NB4 (cell line): ENCODE measurements at regions not wholly inside any gene's neighbourhood (a gene's known extent, or its start where the extent isn't known, plus 50 kb on each side); places are given as distances from the start of the nearest gene placed in this dataset.

ENCODE experiments used
- DNase-seq: peaks from one replicate; pipeline ENCODE4 v3.0.0; 2010; ENCODE audit warnings: low read depth
- H3K4me3 ChIP-seq: one replicate; pipeline ENCODE4 v1.5.1; 2011; ENCODE audit warnings: mild to moderate bottlenecking, low read depth, low read length, moderate library complexity
- MAX ChIP-seq: IDR thresholded peaks from 2 replicates; pipeline ENCODE4 v1.6.1; 2011; ENCODE audit warnings: low read depth, low read length
- MYC ChIP-seq: IDR thresholded peaks from 2 replicates; pipeline ENCODE4 v1.6.1; 2011; ENCODE audit warnings: low read depth, low read length
- POLR2A ChIP-seq: IDR thresholded peaks from 2 replicates; pipeline ENCODE4 v1.6.1; 2011; ENCODE audit warnings: mild to moderate bottlenecking; ENCODE audit not compliant: insufficient read length; ENCODE audit errors: extremely low read depth
- TF ChIP-seq, protein P1 (sequence below): IDR thresholded peaks from one replicate; pipeline ENCODE4 v1.5.1; 2012; ENCODE audit warnings: low read depth, low read length

DNA sequence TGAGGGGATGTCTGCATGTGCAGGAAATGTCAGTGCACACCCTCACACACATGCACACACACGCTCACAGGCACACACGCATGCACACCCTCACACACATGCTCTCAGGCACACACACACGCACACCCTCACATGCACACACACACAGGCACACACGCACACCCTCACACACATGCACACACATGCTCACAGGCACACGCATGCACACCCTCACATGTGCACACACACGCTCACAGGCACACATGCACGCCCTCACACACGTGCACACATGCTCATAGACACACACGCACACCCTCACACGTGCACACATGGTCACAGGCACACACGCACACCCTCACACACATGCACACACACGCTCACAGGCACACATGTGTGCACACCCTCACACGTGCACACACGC lies 77.6 kb upstream of the ZNF469 start:
- no peak for TF ChIP-seq POLR2A
- TF ChIP-seq MAX: no peak
- TF ChIP-seq, protein P1, sequence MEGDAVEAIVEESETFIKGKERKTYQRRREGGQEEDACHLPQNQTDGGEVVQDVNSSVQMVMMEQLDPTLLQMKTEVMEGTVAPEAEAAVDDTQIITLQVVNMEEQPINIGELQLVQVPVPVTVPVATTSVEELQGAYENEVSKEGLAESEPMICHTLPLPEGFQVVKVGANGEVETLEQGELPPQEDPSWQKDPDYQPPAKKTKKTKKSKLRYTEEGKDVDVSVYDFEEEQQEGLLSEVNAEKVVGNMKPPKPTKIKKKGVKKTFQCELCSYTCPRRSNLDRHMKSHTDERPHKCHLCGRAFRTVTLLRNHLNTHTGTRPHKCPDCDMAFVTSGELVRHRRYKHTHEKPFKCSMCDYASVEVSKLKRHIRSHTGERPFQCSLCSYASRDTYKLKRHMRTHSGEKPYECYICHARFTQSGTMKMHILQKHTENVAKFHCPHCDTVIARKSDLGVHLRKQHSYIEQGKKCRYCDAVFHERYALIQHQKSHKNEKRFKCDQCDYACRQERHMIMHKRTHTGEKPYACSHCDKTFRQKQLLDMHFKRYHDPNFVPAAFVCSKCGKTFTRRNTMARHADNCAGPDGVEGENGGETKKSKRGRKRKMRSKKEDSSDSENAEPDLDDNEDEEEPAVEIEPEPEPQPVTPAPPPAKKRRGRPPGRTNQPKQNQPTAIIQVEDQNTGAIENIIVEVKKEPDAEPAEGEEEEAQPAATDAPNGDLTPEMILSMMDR: no peak
- no peak for TF ChIP-seq MYC
- H3K4me3 ChIP-seq: no peak overlapping the region
- no peak for DNase-seq

GRCh38 chr16:88306411-88306810 lies 76.3 kb upstream of the ZNF469 start:
- no peak overlapping the region for H3K4me3 ChIP-seq
- no peak for TF ChIP-seq POLR2A
- no peak for TF ChIP-seq MAX
- TF ChIP-seq, protein P1: no peak
- TF ChIP-seq MYC: no peak
- no peak for DNase-seq

DNA sequence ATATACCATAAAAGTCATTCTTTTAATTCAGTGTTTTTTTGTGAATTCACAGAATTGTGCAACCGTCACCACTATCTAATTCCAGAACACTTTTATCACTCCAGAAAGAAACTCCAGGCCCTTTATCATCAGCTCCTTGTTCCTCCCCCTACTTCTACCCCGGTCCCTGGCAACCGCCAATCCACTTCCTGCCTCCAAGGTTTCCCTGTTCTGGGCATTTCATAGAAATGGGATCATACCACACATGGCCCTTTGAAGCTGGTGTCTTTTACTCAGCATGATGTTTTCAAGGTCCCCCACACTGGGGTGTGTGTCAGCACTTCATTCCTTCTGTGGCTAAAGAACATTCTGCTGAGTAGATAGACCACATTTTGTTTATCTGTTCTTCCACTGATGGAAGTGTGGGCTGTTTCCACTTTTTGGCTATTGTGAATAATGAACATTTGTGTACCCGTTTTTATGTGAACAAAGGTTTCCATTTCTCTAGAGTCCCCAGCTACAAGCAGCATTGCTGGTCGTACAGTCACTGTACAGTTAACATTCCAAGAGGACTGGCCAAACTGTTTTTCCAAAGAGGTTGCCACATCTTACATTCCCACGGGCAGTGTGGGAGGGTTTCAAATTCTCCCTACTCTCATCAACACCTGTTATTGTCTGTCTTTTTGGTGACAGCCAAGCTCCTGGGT lies 75.8 kb upstream of the ZNF469 start:
- DNase-seq: no peak
- TF ChIP-seq, protein P1: no peak
- TF ChIP-seq MAX (no peak), POLR2A (no peak), MYC (no peak)
- H3K4me3 ChIP-seq: no peak overlapping the region

DNA sequence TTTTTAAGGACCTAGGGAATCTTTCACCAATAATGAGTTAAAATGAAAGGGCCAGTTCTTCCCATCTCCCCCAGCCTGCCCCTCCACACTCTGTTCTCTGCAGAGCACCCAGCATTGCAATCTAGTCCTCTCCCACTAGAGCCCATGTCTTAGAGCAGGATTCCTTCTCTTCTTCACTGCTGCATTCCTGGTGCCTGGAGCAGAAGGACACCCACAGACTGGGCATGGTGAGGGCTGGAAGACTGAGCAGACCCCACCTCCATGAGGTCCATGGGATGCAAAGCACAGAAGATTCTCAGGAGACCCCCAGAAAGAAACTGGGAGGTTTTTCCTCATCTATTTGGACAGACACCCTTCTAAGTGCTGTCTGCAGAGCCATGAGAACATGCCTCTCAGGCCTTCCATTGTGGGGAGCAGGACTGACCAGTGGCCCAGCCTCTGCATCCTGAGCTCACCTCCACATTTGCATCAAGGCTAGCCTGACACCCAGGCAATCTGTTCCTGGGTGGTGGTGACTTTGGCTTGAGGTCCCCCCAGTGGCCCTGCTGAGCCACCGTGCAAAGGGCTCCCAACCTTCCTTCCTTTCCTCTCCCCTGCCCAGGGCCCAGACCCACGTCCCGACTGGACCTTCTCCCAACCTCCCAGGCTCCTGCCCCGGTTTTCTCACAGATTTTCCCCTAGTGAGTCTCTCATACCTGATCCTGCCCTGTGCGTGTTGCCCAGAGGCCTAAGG lies 74.2 kb upstream of the ZNF469 start:
- TF ChIP-seq MYC (no peak), MAX (no peak), POLR2A (no peak)
- TF ChIP-seq, protein P1: no peak
- no peak for DNase-seq
- H3K4me3 ChIP-seq: no peak overlapping the region

DNA sequence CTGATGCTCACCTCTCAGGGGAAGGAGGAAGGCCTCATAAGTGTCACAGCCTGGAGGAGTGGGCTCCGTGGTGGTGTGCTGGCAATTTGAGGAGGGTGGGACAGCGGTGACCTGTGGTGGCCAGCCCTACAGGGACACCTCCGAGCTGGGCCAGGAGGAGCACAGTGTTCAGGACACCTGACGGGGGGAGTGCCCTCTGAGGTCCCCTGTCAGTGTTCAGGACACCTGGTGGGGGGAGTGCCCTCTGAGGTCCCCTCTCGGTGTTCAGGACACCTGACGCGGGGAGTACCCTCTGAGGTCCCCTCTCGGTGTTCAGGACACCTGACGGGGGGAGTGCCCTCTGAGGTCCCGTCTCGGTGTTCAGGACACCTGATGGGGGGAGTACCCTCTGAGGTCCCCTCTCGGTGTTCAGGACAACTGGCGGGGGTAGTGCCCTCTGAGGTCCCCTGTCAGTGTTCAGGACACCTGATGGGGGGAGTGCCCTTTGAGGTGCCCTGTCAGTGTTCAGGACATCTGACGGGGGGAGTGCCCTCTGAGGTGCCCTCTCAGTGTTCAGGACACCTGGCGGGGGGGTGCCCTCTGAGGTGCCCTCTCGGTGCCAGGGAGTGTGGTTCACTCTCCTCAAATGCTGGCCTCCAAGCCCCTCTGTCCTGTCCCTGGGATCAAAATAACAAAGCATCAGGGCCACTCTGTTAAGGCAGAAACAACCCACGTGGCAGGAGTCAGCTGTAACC lies 73.4 kb upstream of the ZNF469 start:
- TF ChIP-seq, protein P1: no peak
- no peak for TF ChIP-seq POLR2A
- no peak for TF ChIP-seq MYC
- no peak for TF ChIP-seq MAX

More for the DNA sequence above, 73.4 kb upstream of the ZNF469 start:
- H3K4me3 ChIP-seq: no peak overlapping the region
- DNase-seq: no peak
